ENCODE measurements at regions not wholly inside any gene's neighbourhood (a gene's known extent, or its start where the extent isn't known, plus 50 kb on each side); places are given as distances from the start of the nearest gene placed in this dataset.

GRCh38 chr3:55405436-55405835 is 81.7 kb downstream of the WNT5A start:
- H3K36me3 ChIP-seq (ENCODE audit: insufficient read depth, low read length): no peaks in the 10 kb centered on the region
- no peaks in the 10 kb centered on the region for H3K9me3 ChIP-seq (ENCODE audit: insufficient read depth, low read length, severe bottlenecking)
- H3K4me3 ChIP-seq (ENCODE audit: low read depth in 1 of 2, low read length in 2 of 2): no peak overlapping the region
- no peak overlapping the region for H3K27ac ChIP-seq (ENCODE audit: low read length)
- TF ChIP-seq CTCF (IDR thresholded peaks at IDR 0.05; ENCODE audit: borderline replicate concordance, extremely low read depth, low read length, poor library complexity, severe bottlenecking) (peak; percentile 35), EZH2 (IDR thresholded peaks at IDR 0.05; ENCODE audit: borderline replicate concordance, low read depth, low read length, severe bottlenecking) (no peak)
- no peaks in the 10 kb centered on the region for H3K79me2 ChIP-seq (ENCODE audit: insufficient read depth, low read length)
- DNase-seq (no peak), ATAC-seq (ENCODE audit: insufficient read depth, low read depth) (no peak)
- H3K4me1 ChIP-seq (ENCODE audit: insufficient read depth, low read length): no peaks in the 10 kb centered on the region
- no peak overlapping the region for H3K9ac ChIP-seq (ENCODE audit: low read depth, low read length)
- no peaks in the 10 kb centered on the region for H3K27me3 ChIP-seq (ENCODE audit: insufficient read depth, low read length, poor library complexity)
- no peaks in the 10 kb centered on the region for H4K20me1 ChIP-seq (ENCODE audit: insufficient read depth, low read length)
- no peak overlapping the region for H2AFZ ChIP-seq (ENCODE audit: low read depth, low read length)
- no peak overlapping the region for H3K4me2 ChIP-seq (ENCODE audit: insufficient read depth, low read length)

DNA sequence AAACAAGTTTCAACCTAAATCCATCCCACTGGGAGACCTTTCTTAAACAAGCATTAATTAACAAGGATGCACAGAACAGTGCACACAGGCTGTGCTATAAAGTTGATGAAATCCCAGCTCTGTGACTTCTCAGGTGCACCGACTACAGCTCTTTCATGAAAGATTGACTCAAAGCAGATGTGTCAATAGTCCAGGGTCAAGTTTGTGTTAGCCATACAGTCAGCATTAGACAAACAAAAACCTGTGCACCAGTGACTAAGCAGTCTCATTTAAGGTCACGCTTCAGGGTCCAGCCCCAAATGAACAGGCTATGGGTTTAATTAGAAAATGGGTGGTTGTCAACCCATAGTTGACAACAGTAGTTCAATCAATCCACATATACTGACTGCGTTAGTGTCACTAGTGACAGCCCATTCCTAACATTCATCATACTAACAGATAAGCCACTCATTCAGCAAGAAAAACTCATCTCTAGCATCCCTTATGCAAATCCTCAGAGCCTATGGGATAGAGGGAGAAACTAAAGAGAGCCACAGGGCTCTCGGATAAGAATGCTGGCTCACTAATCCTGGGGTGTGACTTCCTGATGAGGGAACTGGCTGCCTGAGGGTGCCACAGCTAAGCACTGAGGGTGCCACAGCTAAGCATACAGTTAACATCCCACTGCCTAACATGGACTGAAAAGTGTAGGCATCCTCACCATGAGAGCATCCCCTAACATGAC is 84.1 kb downstream of the WNT5A start:
- no peaks in the 10 kb centered on the region for H3K27me3 ChIP-seq (ENCODE audit: insufficient read depth, low read length, poor library complexity)
- no peaks in the 10 kb centered on the region for H3K9me3 ChIP-seq (ENCODE audit: insufficient read depth, low read length, severe bottlenecking)
- no peak overlapping the region for H3K4me3 ChIP-seq (ENCODE audit: low read depth in 1 of 2, low read length in 2 of 2)
- H3K9ac ChIP-seq (ENCODE audit: low read depth, low read length): no peak overlapping the region
- no peaks in the 10 kb centered on the region for H3K36me3 ChIP-seq (ENCODE audit: insufficient read depth, low read length)
- DNase-seq (no peak), ATAC-seq (ENCODE audit: insufficient read depth, low read depth) (no peak)
- no peak overlapping the region for H3K4me2 ChIP-seq (ENCODE audit: insufficient read depth, low read length)
- H3K4me1 ChIP-seq (ENCODE audit: insufficient read depth, low read length): no peaks in the 10 kb centered on the region
- H3K27ac ChIP-seq (ENCODE audit: low read length): no peak overlapping the region
- no peaks in the 10 kb centered on the region for H4K20me1 ChIP-seq (ENCODE audit: insufficient read depth, low read length)
- no peak overlapping the region for H2AFZ ChIP-seq (ENCODE audit: low read depth, low read length)
- no peak for TF ChIP-seq CTCF (IDR thresholded peaks at IDR 0.05; ENCODE audit: borderline replicate concordance, extremely low read depth, low read length, poor library complexity, severe bottlenecking)
- TF ChIP-seq EZH2 (IDR thresholded peaks at IDR 0.05; ENCODE audit: borderline replicate concordance, low read depth, low read length, severe bottlenecking): no peak
- H3K79me2 ChIP-seq (ENCODE audit: insufficient read depth, low read length): no peaks in the 10 kb centered on the region

DNA sequence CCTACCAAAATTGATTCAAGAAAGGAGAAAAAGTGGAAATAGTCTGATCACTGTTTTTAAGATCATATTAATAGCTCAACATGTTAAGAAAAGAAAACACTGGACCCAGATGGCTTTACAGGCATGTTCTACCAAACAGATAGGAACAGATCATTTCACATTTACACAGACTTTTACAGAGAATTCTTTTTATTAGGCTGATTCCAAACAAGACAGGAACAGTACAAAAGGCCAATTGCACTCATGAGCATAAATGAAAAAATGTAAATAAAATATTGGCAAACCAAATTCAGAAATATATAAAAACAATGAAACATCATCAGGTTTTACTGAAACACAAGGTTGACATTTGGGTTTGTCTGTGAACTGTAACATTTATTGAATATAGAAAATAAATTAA is 106.5 kb downstream of the WNT5A start:
- no peak for ATAC-seq (ENCODE audit: insufficient read depth, low read depth)
- Histone ChIP-seq H3K36me3 (ENCODE audit: insufficient read depth, low read length) (no peaks in the 10 kb centered on the region), H3K27me3 (ENCODE audit: insufficient read depth, low read length, poor library complexity) (no peaks in the 10 kb centered on the region), H3K27ac (ENCODE audit: low read length) (no peak overlapping the region), H3K4me2 (ENCODE audit: insufficient read depth, low read length) (no peak overlapping the region), H4K20me1 (ENCODE audit: insufficient read depth, low read length) (no peaks in the 10 kb centered on the region), H3K9ac (ENCODE audit: low read depth, low read length) (no peak overlapping the region), H3K79me2 (ENCODE audit: insufficient read depth, low read length) (no peaks in the 10 kb centered on the region), H3K9me3 (ENCODE audit: insufficient read depth, low read length, severe bottlenecking) (no peaks in the 10 kb centered on the region), H3K4me3 (ENCODE audit: low read depth in 1 of 2, low read length in 2 of 2) (no peak overlapping the region), H2AFZ (ENCODE audit: low read depth, low read length) (no peak overlapping the region), H3K4me1 (ENCODE audit: insufficient read depth, low read length) (no peaks in the 10 kb centered on the region)
- TF ChIP-seq CTCF (IDR thresholded peaks at IDR 0.05; ENCODE audit: borderline replicate concordance, extremely low read depth, low read length, poor library complexity, severe bottlenecking) (no peak), EZH2 (IDR thresholded peaks at IDR 0.05; ENCODE audit: borderline replicate concordance, low read depth, low read length, severe bottlenecking) (no peak)
- DNase-seq: no peak

Measured in DND-41 (cell line).